ENCODE measurements at regions not wholly inside any gene's neighbourhood (a gene's known extent, or its start where the extent isn't known, plus 50 kb on each side); places are given as distances from the start of the nearest gene placed in this dataset.

GRCh38 chr13:106350208-106350607 is 185.3 kb downstream of the EFNB2 start:
- DNase-seq (ENCODE audit: low spot score), result no peak

- DNase-seq (ENCODE audit: low spot score), result no peak
Measured at GRCh38 chr13:106349080-106349931, 186.2 kb downstream of the EFNB2 start.

- no peak for DNase-seq (ENCODE audit: low spot score)
Measured at GRCh38 chr13:106348075-106348840, 187.2 kb downstream of the EFNB2 start.

- DNase-seq (ENCODE audit: low spot score), result no peak
Measured at GRCh38 chr13:106344342-106344741, 191.1 kb downstream of the EFNB2 start.

GRCh38 chr13:106343836-106344235 is 191.6 kb downstream of the EFNB2 start:
- no peak for DNase-seq (ENCODE audit: low spot score)

GRCh38 chr13:106340249-106340648 is 195.2 kb downstream of the EFNB2 start:
- no peak for DNase-seq (ENCODE audit: low spot score)

GRCh38 chr13:106337096-106337850 is 198.2 kb downstream of the EFNB2 start:
- no peak for DNase-seq (ENCODE audit: low spot score)

- DNase-seq (ENCODE audit: low spot score), result no peak
Measured at GRCh38 chr13:106336668-106337067, 198.8 kb downstream of the EFNB2 start.

GRCh38 chr13:106332621-106333020 is 202.8 kb downstream of the EFNB2 start:
- no peak for DNase-seq (ENCODE audit: low spot score)

- peak; percentile 43 for DNase-seq (ENCODE audit: low spot score)
Measured at GRCh38 chr13:106331116-106331515, 204.3 kb downstream of the EFNB2 start.

- DNase-seq (ENCODE audit: low spot score), result no peak
Measured at GRCh38 chr13:106329941-106330340, 205.5 kb downstream of the EFNB2 start.

GRCh38 chr13:106326751-106327150 is 208.7 kb downstream of the EFNB2 start:
- no peak for DNase-seq (ENCODE audit: low spot score)

GRCh38 chr13:106324444-106324843 is 211.0 kb downstream of the EFNB2 start:
- no peak for DNase-seq (ENCODE audit: low spot score)

- no peak for DNase-seq (ENCODE audit: low spot score)
Measured at GRCh38 chr13:106322628-106323027, 212.8 kb downstream of the EFNB2 start.

GRCh38 chr13:106318941-106319411 is 216.5 kb downstream of the EFNB2 start:
- DNase-seq (ENCODE audit: low spot score), result no peak

- DNase-seq (ENCODE audit: low spot score), result no peak
Measured at GRCh38 chr13:106314417-106314816, 221.0 kb downstream of the EFNB2 start.

GRCh38 chr13:106311004-106311403 is 224.5 kb downstream of the EFNB2 start:
- no peak for DNase-seq (ENCODE audit: low spot score)

GRCh38 chr13:106310291-106310865 is 225.1 kb downstream of the EFNB2 start:
- DNase-seq (ENCODE audit: low spot score), result no peak

- DNase-seq (ENCODE audit: low spot score), result no peak
Measured at GRCh38 chr13:106306748-106307277, 228.6 kb downstream of the EFNB2 start.

- DNase-seq (ENCODE audit: low spot score), result no peak
Measured at GRCh38 chr13:106302843-106303242, 232.6 kb downstream of the EFNB2 start.

- no peak for DNase-seq (ENCODE audit: low spot score)
Measured at GRCh38 chr13:106302011-106302410, 233.5 kb downstream of the EFNB2 start.

- no peak for DNase-seq (ENCODE audit: low spot score)
Measured at GRCh38 chr13:106299621-106300020, 235.8 kb downstream of the EFNB2 start.
